HUDEP-2 (cell line): ENCODE measurements at regions not wholly inside any gene's neighbourhood (a gene's known extent, or its start where the extent isn't known, plus 50 kb on each side); places are given as distances from the start of the nearest gene placed in this dataset.
A peak's percentile ranks its signal among the peaks of the same experiment; 100 is the strongest.
"Not testable (repeated sequence)": the region's sequence is repeated elsewhere in the genome, so short reads cannot be mapped to it uniquely, and the experiment has no call there.

Source experiments
- DNase-seq, 76 experiments: peaks; one replicate each; lab custom pipeline; 2025; ENCODE audit not compliant: unreplicated experiment in 76 of 76; lab: John Stamatoyannopoulos, UW

GRCh38 chr3:167109746-167110145, 270.4 kb downstream of the ZBBX start:
- DNase-seq, result no peak

GRCh38 chr3:167106456-167106855, 273.6 kb downstream of the ZBBX start:
- no peak for DNase-seq

- peak in 1 of 76 experiments; percentile 0 for DNase-seq
Measured at GRCh38 chr3:167102071-167102470, 278.0 kb downstream of the ZBBX start.

- no peak for DNase-seq
Measured at GRCh38 chr3:167100651-167101050, 279.4 kb downstream of the ZBBX start.

- DNase-seq, result no peak
Measured at GRCh38 chr3:167100200-167100599, 279.9 kb downstream of the ZBBX start.

GRCh38 chr3:167095976-167096375, 284.1 kb downstream of the ZBBX start:
- DNase-seq, result no peak

- DNase-seq, result no peak
Measured at GRCh38 chr3:167094632-167095031, 285.5 kb downstream of the ZBBX start.

GRCh38 chr3:167091226-167091625, 288.9 kb downstream of the ZBBX start:
- no peak for DNase-seq

GRCh38 chr3:167084545-167084944, 295.6 kb downstream of the ZBBX start:
- no peak for DNase-seq

GRCh38 chr3:167078070-167078622, 302.0 kb downstream of the ZBBX start:
- no peak for DNase-seq

GRCh38 chr3:167067787-167068161, 312.3 kb downstream of the ZBBX start:
- no peak for DNase-seq

GRCh38 chr3:167066977-167067786, 312.9 kb downstream of the ZBBX start:
- DNase-seq, result no peak

- DNase-seq, result no peak
Measured at GRCh38 chr3:167057581-167057980, 322.5 kb downstream of the ZBBX start.

GRCh38 chr3:167054926-167055325, 325.2 kb downstream of the ZBBX start:
- DNase-seq, result no peak

- no peak for DNase-seq
Measured at GRCh38 chr3:167051421-167051820, 328.7 kb downstream of the ZBBX start.

GRCh38 chr3:167033866-167034265, 346.2 kb downstream of the ZBBX start:
- no peak for DNase-seq

- peak in 1 of 76 experiments; percentile 1 for DNase-seq
Measured at GRCh38 chr3:167032267-167032876, 347.7 kb downstream of the ZBBX start.

- DNase-seq, result no peak
Measured at GRCh38 chr3:167031364-167032049, 348.6 kb downstream of the ZBBX start.

GRCh38 chr3:167030082-167030725, 349.9 kb downstream of the ZBBX start:
- DNase-seq, result no peak

GRCh38 chr3:167019503-167019902, 360.6 kb downstream of the ZBBX start:
- not testable (repeated sequence) for DNase-seq

GRCh38 chr3:167018591-167019111, 361.4 kb downstream of the ZBBX start:
- not testable (repeated sequence) for DNase-seq
